Ishikawa (cell line): ENCODE measurements at regions not wholly inside any gene's neighbourhood (a gene's known extent, or its start where the extent isn't known, plus 50 kb on each side); places are given as distances from the start of the nearest gene placed in this dataset.

Experiments
- CEBPB ChIP-seq: IDR thresholded peaks from 2 replicates; pipeline ENCODE4 v1.6.1; 2012
- CREB1 ChIP-seq: IDR thresholded peaks from 2 replicates; pipeline ENCODE4 v1.6.1; 2012; ENCODE audit warnings: low read depth
- EGR1 ChIP-seq: IDR thresholded peaks from 2 replicates; pipeline ENCODE4 v1.6.1; 2012
- EP300 ChIP-seq: IDR thresholded peaks from 2 replicates; pipeline ENCODE4 v1.6.1; 2012; ENCODE audit warnings: borderline replicate concordance
- FOXM1 ChIP-seq: IDR thresholded peaks from 2 replicates; pipeline ENCODE4 v1.6.1; 2012; ENCODE audit warnings: low read depth, borderline replicate concordance
- NFIC ChIP-seq: IDR thresholded peaks from 2 replicates; pipeline ENCODE4 v1.6.1; 2012
- RAD21 ChIP-seq: IDR thresholded peaks from 2 replicates; pipeline ENCODE4 v1.6.1; 2012; ENCODE audit warnings: low read depth
- TAF1 ChIP-seq: IDR thresholded peaks from 2 replicates; pipeline ENCODE4 v1.6.1; 2012; ENCODE audit warnings: low read depth, mild to moderate bottlenecking
- TCF12 ChIP-seq: IDR thresholded peaks from 2 replicates; pipeline ENCODE4 v1.6.1; 2012; ENCODE audit warnings: low read depth
- TEAD4 ChIP-seq: IDR thresholded peaks from 2 replicates; pipeline ENCODE4 v1.6.1; 2012
- YY1 ChIP-seq: IDR thresholded peaks from 2 replicates; pipeline ENCODE4 v1.6.1; 2012; ENCODE audit warnings: low read depth
- ZBTB7A ChIP-seq: IDR thresholded peaks from 2 replicates; pipeline ENCODE4 v1.6.1; 2012; ENCODE audit warnings: low read depth
- TF ChIP-seq, protein P1 (sequence below): IDR thresholded peaks from 2 replicates; pipeline ENCODE4 v1.6.1; 2012
- TF ChIP-seq, protein P2 (sequence below): IDR thresholded peaks from 2 replicates; pipeline ENCODE4 v1.6.1; 2012; ENCODE audit warnings: low read depth, mild to moderate bottlenecking
- TF ChIP-seq, protein P3 (sequence below): IDR thresholded peaks from 2 replicates; pipeline ENCODE4 v1.6.1; 2012

GRCh38 chr14:76641541-76641940 lies 119.7 kb upstream of the VASH1 start:
- TF ChIP-seq, protein P1, sequence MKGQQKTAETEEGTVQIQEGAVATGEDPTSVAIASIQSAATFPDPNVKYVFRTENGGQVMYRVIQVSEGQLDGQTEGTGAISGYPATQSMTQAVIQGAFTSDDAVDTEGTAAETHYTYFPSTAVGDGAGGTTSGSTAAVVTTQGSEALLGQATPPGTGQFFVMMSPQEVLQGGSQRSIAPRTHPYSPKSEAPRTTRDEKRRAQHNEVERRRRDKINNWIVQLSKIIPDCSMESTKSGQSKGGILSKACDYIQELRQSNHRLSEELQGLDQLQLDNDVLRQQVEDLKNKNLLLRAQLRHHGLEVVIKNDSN = no peak
- no peak for TF ChIP-seq TCF12
- no peak for TF ChIP-seq ZBTB7A
- no peak for TF ChIP-seq CREB1
- TF ChIP-seq YY1 = no peak
- no peak for TF ChIP-seq RAD21
- no peak for TF ChIP-seq TEAD4
- TF ChIP-seq NFIC = no peak
- no peak for TF ChIP-seq EGR1
- no peak for TF ChIP-seq FOXM1
- TF ChIP-seq CEBPB = no peak

GRCh38 chr14:76643887-76644286 lies 117.4 kb upstream of the VASH1 start:
- TF ChIP-seq, protein P2, sequence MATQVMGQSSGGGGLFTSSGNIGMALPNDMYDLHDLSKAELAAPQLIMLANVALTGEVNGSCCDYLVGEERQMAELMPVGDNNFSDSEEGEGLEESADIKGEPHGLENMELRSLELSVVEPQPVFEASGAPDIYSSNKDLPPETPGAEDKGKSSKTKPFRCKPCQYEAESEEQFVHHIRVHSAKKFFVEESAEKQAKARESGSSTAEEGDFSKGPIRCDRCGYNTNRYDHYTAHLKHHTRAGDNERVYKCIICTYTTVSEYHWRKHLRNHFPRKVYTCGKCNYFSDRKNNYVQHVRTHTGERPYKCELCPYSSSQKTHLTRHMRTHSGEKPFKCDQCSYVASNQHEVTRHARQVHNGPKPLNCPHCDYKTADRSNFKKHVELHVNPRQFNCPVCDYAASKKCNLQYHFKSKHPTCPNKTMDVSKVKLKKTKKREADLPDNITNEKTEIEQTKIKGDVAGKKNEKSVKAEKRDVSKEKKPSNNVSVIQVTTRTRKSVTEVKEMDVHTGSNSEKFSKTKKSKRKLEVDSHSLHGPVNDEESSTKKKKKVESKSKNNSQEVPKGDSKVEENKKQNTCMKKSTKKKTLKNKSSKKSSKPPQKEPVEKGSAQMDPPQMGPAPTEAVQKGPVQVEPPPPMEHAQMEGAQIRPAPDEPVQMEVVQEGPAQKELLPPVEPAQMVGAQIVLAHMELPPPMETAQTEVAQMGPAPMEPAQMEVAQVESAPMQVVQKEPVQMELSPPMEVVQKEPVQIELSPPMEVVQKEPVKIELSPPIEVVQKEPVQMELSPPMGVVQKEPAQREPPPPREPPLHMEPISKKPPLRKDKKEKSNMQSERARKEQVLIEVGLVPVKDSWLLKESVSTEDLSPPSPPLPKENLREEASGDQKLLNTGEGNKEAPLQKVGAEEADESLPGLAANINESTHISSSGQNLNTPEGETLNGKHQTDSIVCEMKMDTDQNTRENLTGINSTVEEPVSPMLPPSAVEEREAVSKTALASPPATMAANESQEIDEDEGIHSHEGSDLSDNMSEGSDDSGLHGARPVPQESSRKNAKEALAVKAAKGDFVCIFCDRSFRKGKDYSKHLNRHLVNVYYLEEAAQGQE = no peak
- TF ChIP-seq FOXM1 (no peak), NFIC (no peak), CEBPB (no peak), EP300 (no peak), YY1 (no peak), TAF1 (no peak), CREB1 (no peak), TEAD4 (no peak)
- TF ChIP-seq, protein P1 = no peak

- TF ChIP-seq TEAD4 (no peak), YY1 (no peak), RAD21 (peak; percentile 92), CEBPB (no peak), CREB1 (no peak)
Measured at GRCh38 chr14:76644855-76645518, 116.3 kb upstream of the VASH1 start.

GRCh38 chr14:76647697-76648298 lies 113.5 kb upstream of the VASH1 start:
- TF ChIP-seq CEBPB (no peak), TAF1 (no peak), RAD21 (peak; percentile 84)

DNA sequence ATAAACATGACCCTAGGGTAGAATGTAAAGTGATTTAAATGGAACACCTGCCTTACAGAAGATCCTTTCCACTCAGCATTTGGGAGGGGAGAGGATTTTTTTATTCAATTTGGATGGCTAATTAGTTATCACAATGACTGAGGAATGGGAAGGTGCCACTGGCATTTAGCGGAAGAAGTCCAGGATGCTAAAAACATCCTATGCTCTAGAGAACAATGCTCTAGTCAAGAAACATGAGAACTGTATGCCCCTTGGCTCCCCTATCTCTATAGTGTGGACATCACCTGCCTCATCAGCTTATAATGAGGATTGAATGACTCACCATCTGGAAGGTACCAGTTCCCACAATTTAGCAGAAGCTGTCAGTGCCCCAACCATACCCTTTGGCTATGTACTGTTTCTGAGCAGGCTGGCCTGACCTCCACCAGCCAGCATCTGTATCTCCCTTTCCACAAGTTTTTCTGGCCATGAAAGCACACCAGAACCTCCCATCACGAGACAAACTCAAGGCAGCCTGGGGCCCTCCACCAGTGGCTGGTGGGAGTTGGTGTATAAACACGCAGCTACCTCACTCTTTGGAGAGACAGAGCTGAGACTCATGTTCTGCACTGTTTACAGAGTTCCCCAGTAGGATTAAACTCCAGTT lies 109.7 kb upstream of the VASH1 start:
- TF ChIP-seq TCF12 (no peak), CEBPB (no peak), RAD21 (no peak), TEAD4 (no peak), EP300 (no peak), EGR1 (no peak), CREB1 (no peak), ZBTB7A (no peak), NFIC (no peak), TAF1 (no peak), YY1 (no peak), FOXM1 (no peak)
- TF ChIP-seq, protein P3, sequence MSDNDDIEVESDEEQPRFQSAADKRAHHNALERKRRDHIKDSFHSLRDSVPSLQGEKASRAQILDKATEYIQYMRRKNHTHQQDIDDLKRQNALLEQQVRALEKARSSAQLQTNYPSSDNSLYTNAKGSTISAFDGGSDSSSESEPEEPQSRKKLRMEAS = no peak
- TF ChIP-seq, protein P2 = no peak
- TF ChIP-seq, protein P1 = no peak
